HL-60 (cell line): ENCODE measurements at regions not wholly inside any gene's neighbourhood (a gene's known extent, or its start where the extent isn't known, plus 50 kb on each side); places are given as distances from the start of the nearest gene placed in this dataset.

Experiments used
- DNase-seq, 2 experiments: peaks; one replicate each; pipeline ENCODE4 v3.0.0-alpha.2; 2010 to 2020; ENCODE audit warnings: low read depth in 1 of 2, low spot score in 1 of 2
- H3K27ac ChIP-seq: fragments of 250-450 bp; sonication (Bioruptor Pico); replicated peaks from 2 replicates; pipeline ENCODE4 v1.5.1; 2020; ENCODE audit warnings: mild to moderate bottlenecking, moderate library complexity
- H3K27me3 ChIP-seq: fragments of 250-450 bp; sonication (Bioruptor Pico); 2 replicates; pipeline ENCODE4 v1.5.1; 2021; ENCODE audit warnings: mild to moderate bottlenecking, moderate library complexity; ENCODE audit not compliant: insufficient read depth, poor library complexity, severe bottlenecking
- H3K4me3 ChIP-seq: replicated peaks from 2 replicates; pipeline ENCODE4 v1.5.1; 2011; ENCODE audit warnings: mild to moderate bottlenecking, control low read depth, low read length; ENCODE audit not compliant: insufficient read depth
- CTCF ChIP-seq: IDR thresholded peaks from one replicate; pipeline ENCODE4 v1.5.1; 2011; ENCODE audit warnings: low read length, control low read depth, inconsistent platforms; ENCODE audit not compliant: insufficient read depth
- GABPA ChIP-seq: IDR thresholded peaks from 2 replicates; pipeline ENCODE4 v1.6.1; 2012; ENCODE audit warnings: low read depth
- POLR2AphosphoS5 ChIP-seq: IDR thresholded peaks from 2 replicates; pipeline ENCODE4 v1.6.1; 2012; ENCODE audit warnings: low read depth
- REST ChIP-seq: IDR thresholded peaks from 2 replicates; pipeline ENCODE4 v1.6.1; 2012; ENCODE audit warnings: low read depth; ENCODE audit not compliant: insufficient replicate concordance
- SPI1 ChIP-seq: IDR thresholded peaks from 2 replicates; pipeline ENCODE4 v1.6.1; 2012; ENCODE audit warnings: low read depth, mild to moderate bottlenecking, borderline replicate concordance

GRCh38 chr5:123928401-123928800 is 416.4 kb downstream of the CSNK1G3 start:
- Histone ChIP-seq H3K4me3 (no peak overlapping the region), H3K27me3 (no peaks in the 10 kb centered on the region), H3K27ac (no peak overlapping the region)
- no peak for DNase-seq
- TF ChIP-seq REST, result no peak
- no peak for TF ChIP-seq POLR2AphosphoS5
- no peak for TF ChIP-seq CTCF
- no peak for TF ChIP-seq GABPA
- TF ChIP-seq SPI1, result no peak

GRCh38 chr5:123921193-123921592 is 409.2 kb downstream of the CSNK1G3 start:
- Histone ChIP-seq H3K27ac (no peak overlapping the region), H3K4me3 (no peak overlapping the region), H3K27me3 (no peaks in the 10 kb centered on the region)
- TF ChIP-seq SPI1 (no peak), POLR2AphosphoS5 (no peak), GABPA (no peak)
- DNase-seq, result no peak

- DNase-seq, result no peak
Observed at GRCh38 chr5:123916345-123917121, 404.6 kb downstream of the CSNK1G3 start.

GRCh38 chr5:123914333-123914732 is 402.4 kb downstream of the CSNK1G3 start:
- H3K4me3 ChIP-seq, result no peak overlapping the region
- no peak for TF ChIP-seq GABPA
- TF ChIP-seq SPI1, result no peak
- TF ChIP-seq CTCF, result no peak
- TF ChIP-seq POLR2AphosphoS5, result no peak
- TF ChIP-seq REST, result no peak
- no peaks in the 10 kb centered on the region for H3K27me3 ChIP-seq
- no peak overlapping the region for H3K27ac ChIP-seq
- DNase-seq, result no peak

More at GRCh38 chr5:123916345-123917121, 404.6 kb downstream of the CSNK1G3 start:
- Histone ChIP-seq H3K27ac (no peak overlapping the region), H3K4me3 (no peak overlapping the region), H3K27me3 (no peaks in the 10 kb centered on the region)
- TF ChIP-seq SPI1 (no peak), POLR2AphosphoS5 (no peak)

- H3K4me3 ChIP-seq, result no peak overlapping the region
- no peak for DNase-seq
- no peak overlapping the region for H3K27ac ChIP-seq
- TF ChIP-seq SPI1, result no peak
- no peak for TF ChIP-seq CTCF
- TF ChIP-seq REST, result no peak
- TF ChIP-seq GABPA, result no peak
- TF ChIP-seq POLR2AphosphoS5, result no peak
- H3K27me3 ChIP-seq, result no peaks in the 10 kb centered on the region
Observed at GRCh38 chr5:123907349-123907748, 395.4 kb downstream of the CSNK1G3 start.
